GM23338 (cell line): ENCODE measurements at regions not wholly inside any gene's neighbourhood (a gene's known extent, or its start where the extent isn't known, plus 50 kb on each side); places are given as distances from the start of the nearest gene placed in this dataset.
A peak's percentile ranks its signal among the peaks of the same experiment; 100 is the strongest.

Experiments used
- ATAC-seq: fragments of 200-7000 bp; cut with Tn5 transposase; 3 replicates; pipeline ENCODE4 v1.9.1; 2020
- DNase-seq: peaks from one replicate; pipeline ENCODE4 v3.0.0-alpha.2; 2015; ENCODE audit warnings: low spot score
- H2AFZ ChIP-seq: fragments of 200-600 bp; sonication (generic); 2 replicates; pipeline ENCODE4 v1.8.0; 2016; ENCODE audit warnings: antibody characterized with exemption, mild to moderate bottlenecking, moderate library complexity
- H3F3A ChIP-seq: fragments of 200-600 bp; sonication (generic); replicated peaks from 2 replicates; pipeline ENCODE4 v1.8.0; 2017; ENCODE audit warnings: antibody characterized with exemption, mixed run types, low read depth
- H3K27ac ChIP-seq: fragments of 200-600 bp; sonication (generic); 2 replicates; pipeline ENCODE4 v1.6.1; 2016; ENCODE audit warnings: low read depth
- H3K27me3 ChIP-seq: fragments of 200-600 bp; sonication (generic); 2 replicates; pipeline ENCODE4 v1.8.0; 2016; ENCODE audit warnings: mild to moderate bottlenecking, mixed run types, moderate library complexity; ENCODE audit not compliant: insufficient read depth
- H3K36me3 ChIP-seq: fragments of 200-600 bp; sonication (generic); 2 replicates; pipeline ENCODE4 v1.8.0; 2016; ENCODE audit warnings: mild to moderate bottlenecking; ENCODE audit not compliant: insufficient read depth
- H3K4me1 ChIP-seq: fragments of 200-600 bp; sonication (generic); 2 replicates; pipeline ENCODE4 v1.8.0; 2016; ENCODE audit warnings: mild to moderate bottlenecking, moderate library complexity; ENCODE audit not compliant: insufficient read depth
- H3K4me2 ChIP-seq: fragments of 200-600 bp; sonication (generic); 2 replicates; pipeline ENCODE4 v1.7.1; 2017; ENCODE audit warnings: mixed run types
- H3K4me3 ChIP-seq: fragments of 200-600 bp; sonication (generic); 2 replicates; pipeline ENCODE4 v1.6.1; 2016; ENCODE audit warnings: mixed run types
- H3K79me2 ChIP-seq: fragments of 200-600 bp; sonication (generic); replicated peaks from 2 replicates; pipeline ENCODE4 v1.8.0; 2017; ENCODE audit warnings: mild to moderate bottlenecking; ENCODE audit not compliant: insufficient read depth
- H3K9me2 ChIP-seq: fragments of 200-600 bp; sonication (generic); 2 replicates; pipeline ENCODE4 v1.8.0; 2017; ENCODE audit not compliant: insufficient read depth
- H4K20me1 ChIP-seq: fragments of 200-600 bp; sonication (generic); replicated peaks from 2 replicates; pipeline ENCODE4 v1.8.0; 2017; ENCODE audit warnings: mild to moderate bottlenecking; ENCODE audit not compliant: insufficient read depth
- H3K27ac Mint-ChIP-seq: 2 replicates; pipeline ENCODE4 v1.8.0; 2020; ENCODE audit warnings: inconsistent platforms, mild to moderate bottlenecking, moderate library complexity, mixed read lengths
- H3K27me3 Mint-ChIP-seq: 3 replicates; pipeline ENCODE4 v1.8.0; 2022; ENCODE audit warnings: low read depth, mild to moderate bottlenecking, moderate library complexity, mixed read lengths, inconsistent platforms; ENCODE audit not compliant: insufficient read depth, poor library complexity
- H3K36me3 Mint-ChIP-seq: 3 replicates; pipeline ENCODE4 v1.8.0; 2021; ENCODE audit warnings: low read depth, mild to moderate bottlenecking, inconsistent platforms, moderate library complexity, mixed read lengths
- H3K4me1 Mint-ChIP-seq: 3 replicates; pipeline ENCODE4 v1.8.0; 2020; ENCODE audit warnings: mild to moderate bottlenecking, inconsistent platforms, mixed read lengths
- H3K4me3 Mint-ChIP-seq: 3 replicates; pipeline ENCODE4 v1.8.0; 2021; ENCODE audit warnings: moderate library complexity, mild to moderate bottlenecking, inconsistent platforms, mixed read lengths
- H3K9me3 Mint-ChIP-seq: 3 replicates; pipeline ENCODE4 v1.8.0; 2020; ENCODE audit warnings: moderate library complexity, mild to moderate bottlenecking, inconsistent platforms, mixed read lengths
- CREB1 ChIP-seq: fragments of 250-450 bp; sonication (Bioruptor Pico); IDR thresholded peaks from 2 replicates; pipeline ENCODE4 v1.5.0; 2020; ENCODE audit warnings: low read depth, mild to moderate bottlenecking, moderate library complexity
- EZH2 ChIP-seq: fragments of 200-600 bp; sonication (generic); IDR thresholded peaks from one replicate; pipeline ENCODE4 v1.8.0; 2017; ENCODE audit warnings: antibody characterized with exemption, mild to moderate bottlenecking, low read depth; ENCODE audit not compliant: unreplicated experiment
- EZH2phosphoT487 ChIP-seq: fragments of 200-600 bp; sonication (generic); IDR thresholded peaks from one replicate; pipeline ENCODE4 v1.8.1; 2018; ENCODE audit warnings: antibody characterized with exemption; ENCODE audit not compliant: unreplicated experiment
- TF ChIP-seq, protein P1 (sequence below): IDR thresholded peaks from 2 replicates; pipeline ENCODE4 v1.6.1; 2016; ENCODE audit warnings: antibody characterized with exemption
- TF ChIP-seq, protein P2 (sequence below), 2 experiments: fragments of 200-600 bp in 1 of 2; sonication (generic) in 1 of 2; conservative IDR thresholded peaks; 2 replicates each; pipeline versions ENCODE4 v1.5.1 to v1.6.1; 2016 to 2017; ENCODE audit warnings: antibody characterized with exemption in 2 of 2, low read depth in 2 of 2, mild to moderate bottlenecking in 2 of 2, moderate library complexity in 1 of 2
- TF ChIP-seq, protein P3 (sequence below): IDR thresholded peaks from one replicate; pipeline ENCODE4 v1.6.1; 2018; ENCODE audit warnings: antibody characterized with exemption; ENCODE audit not compliant: unreplicated experiment

DNA sequence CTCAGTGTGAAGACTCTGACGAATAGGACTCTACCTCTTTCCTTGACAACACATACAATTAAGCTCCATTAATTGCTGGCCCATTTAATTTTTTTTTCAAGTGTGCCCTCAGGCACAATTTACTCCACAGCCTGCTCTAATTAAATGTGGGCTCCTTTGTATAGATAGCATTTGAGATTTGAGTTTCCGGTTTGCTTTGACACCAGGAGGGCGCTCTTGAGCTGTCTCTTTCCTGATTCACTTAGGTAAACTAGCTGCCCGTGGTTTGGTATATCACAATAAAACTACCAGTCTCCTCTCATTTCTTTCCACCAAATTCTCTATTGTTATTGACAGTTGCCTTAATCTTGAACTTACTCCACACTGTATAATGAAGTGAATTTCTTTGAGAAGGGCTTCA, 666.0 kb downstream of the DSC3 start:
- peak; percentile 90 for DNase-seq
- peak; percentile 85 for ATAC-seq

More for the DNA sequence above, 666.0 kb downstream of the DSC3 start:
- Mint-ChIP-seq H3K27ac (no peak overlapping the region), H3K36me3 (peaks cover 3% of the 10 kb centered on the region; the same call in 1 of the 3 replicates), H3K9me3 (0 out of 3 replicates have a peak, but pooled peaks cover 5% of the 10 kb centered on the region), H3K4me3 (no peak overlapping the region), H3K4me1 (peaks cover 11% of the 10 kb centered on the region), H3K27me3 (no peaks in the 10 kb centered on the region)
- TF ChIP-seq, protein P1, sequence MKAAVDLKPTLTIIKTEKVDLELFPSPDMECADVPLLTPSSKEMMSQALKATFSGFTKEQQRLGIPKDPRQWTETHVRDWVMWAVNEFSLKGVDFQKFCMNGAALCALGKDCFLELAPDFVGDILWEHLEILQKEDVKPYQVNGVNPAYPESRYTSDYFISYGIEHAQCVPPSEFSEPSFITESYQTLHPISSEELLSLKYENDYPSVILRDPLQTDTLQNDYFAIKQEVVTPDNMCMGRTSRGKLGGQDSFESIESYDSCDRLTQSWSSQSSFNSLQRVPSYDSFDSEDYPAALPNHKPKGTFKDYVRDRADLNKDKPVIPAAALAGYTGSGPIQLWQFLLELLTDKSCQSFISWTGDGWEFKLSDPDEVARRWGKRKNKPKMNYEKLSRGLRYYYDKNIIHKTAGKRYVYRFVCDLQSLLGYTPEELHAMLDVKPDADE = no peak
- TF ChIP-seq, protein P2, sequence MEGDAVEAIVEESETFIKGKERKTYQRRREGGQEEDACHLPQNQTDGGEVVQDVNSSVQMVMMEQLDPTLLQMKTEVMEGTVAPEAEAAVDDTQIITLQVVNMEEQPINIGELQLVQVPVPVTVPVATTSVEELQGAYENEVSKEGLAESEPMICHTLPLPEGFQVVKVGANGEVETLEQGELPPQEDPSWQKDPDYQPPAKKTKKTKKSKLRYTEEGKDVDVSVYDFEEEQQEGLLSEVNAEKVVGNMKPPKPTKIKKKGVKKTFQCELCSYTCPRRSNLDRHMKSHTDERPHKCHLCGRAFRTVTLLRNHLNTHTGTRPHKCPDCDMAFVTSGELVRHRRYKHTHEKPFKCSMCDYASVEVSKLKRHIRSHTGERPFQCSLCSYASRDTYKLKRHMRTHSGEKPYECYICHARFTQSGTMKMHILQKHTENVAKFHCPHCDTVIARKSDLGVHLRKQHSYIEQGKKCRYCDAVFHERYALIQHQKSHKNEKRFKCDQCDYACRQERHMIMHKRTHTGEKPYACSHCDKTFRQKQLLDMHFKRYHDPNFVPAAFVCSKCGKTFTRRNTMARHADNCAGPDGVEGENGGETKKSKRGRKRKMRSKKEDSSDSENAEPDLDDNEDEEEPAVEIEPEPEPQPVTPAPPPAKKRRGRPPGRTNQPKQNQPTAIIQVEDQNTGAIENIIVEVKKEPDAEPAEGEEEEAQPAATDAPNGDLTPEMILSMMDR (conservative IDR thresholded peaks at IDR 0.05; ENCODE audit: low read depth in 2 of 2) = peak; percentile 74 to 76
- TF ChIP-seq, protein P3, sequence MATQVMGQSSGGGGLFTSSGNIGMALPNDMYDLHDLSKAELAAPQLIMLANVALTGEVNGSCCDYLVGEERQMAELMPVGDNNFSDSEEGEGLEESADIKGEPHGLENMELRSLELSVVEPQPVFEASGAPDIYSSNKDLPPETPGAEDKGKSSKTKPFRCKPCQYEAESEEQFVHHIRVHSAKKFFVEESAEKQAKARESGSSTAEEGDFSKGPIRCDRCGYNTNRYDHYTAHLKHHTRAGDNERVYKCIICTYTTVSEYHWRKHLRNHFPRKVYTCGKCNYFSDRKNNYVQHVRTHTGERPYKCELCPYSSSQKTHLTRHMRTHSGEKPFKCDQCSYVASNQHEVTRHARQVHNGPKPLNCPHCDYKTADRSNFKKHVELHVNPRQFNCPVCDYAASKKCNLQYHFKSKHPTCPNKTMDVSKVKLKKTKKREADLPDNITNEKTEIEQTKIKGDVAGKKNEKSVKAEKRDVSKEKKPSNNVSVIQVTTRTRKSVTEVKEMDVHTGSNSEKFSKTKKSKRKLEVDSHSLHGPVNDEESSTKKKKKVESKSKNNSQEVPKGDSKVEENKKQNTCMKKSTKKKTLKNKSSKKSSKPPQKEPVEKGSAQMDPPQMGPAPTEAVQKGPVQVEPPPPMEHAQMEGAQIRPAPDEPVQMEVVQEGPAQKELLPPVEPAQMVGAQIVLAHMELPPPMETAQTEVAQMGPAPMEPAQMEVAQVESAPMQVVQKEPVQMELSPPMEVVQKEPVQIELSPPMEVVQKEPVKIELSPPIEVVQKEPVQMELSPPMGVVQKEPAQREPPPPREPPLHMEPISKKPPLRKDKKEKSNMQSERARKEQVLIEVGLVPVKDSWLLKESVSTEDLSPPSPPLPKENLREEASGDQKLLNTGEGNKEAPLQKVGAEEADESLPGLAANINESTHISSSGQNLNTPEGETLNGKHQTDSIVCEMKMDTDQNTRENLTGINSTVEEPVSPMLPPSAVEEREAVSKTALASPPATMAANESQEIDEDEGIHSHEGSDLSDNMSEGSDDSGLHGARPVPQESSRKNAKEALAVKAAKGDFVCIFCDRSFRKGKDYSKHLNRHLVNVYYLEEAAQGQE = no peak
- TF ChIP-seq EZH2phosphoT487 (no peak), EZH2 (no peak), CREB1 (no peak)
- Histone ChIP-seq H3K27ac (no peak overlapping the region), H3K36me3 (no peaks in the 10 kb centered on the region), H3K9me2 (no peaks in the 10 kb centered on the region), H4K20me1 (no peaks in the 10 kb centered on the region), H3F3A (no peaks in the 10 kb centered on the region), H2AFZ (no peak overlapping the region), H3K4me1 (no peaks in the 10 kb centered on the region), H3K27me3 (no peaks in the 10 kb centered on the region), H3K79me2 (no peaks in the 10 kb centered on the region), H3K4me2 (no peak overlapping the region), H3K4me3 (no peak overlapping the region)
